ENCODE measurements at regions not wholly inside any gene's neighbourhood (a gene's known extent, or its start where the extent isn't known, plus 50 kb on each side); places are given as distances from the start of the nearest gene placed in this dataset.

- in situ Hi-C loops (cut with MboI), result no loop called here
These were observed 129.8 kb upstream of the SPACA1 start for GRCh38 chr6:87917886-87918285.

GRCh38 chr6:87916446-87916845 is 131.2 kb upstream of the SPACA1 start:
- no peak overlapping the region for H3K4me2 ChIP-seq (ENCODE audit: unreplicated experiment)
- H3K36me3 ChIP-seq (ENCODE audit: low read depth), result no peaks in the 10 kb centered on the region
- DNase-seq, result no peak
- H3K4me1 ChIP-seq (ENCODE audit: insufficient read depth), result no peaks in the 10 kb centered on the region
- 65 to 81% methylated on average over 1 of the region's 1 CpG for WGBS, 2 experiments (ENCODE audit: low coverage in 1 of 2, low lambda C conversion rate in 2 of 2, missing lambda C conversion rate in 2 of 2)
- H4K20me1 ChIP-seq (ENCODE audit: insufficient read depth), result no peaks in the 10 kb centered on the region
- no peak overlapping the region for H3K4me3 ChIP-seq
- H3K27ac ChIP-seq, result no peak overlapping the region
- H3K27me3 ChIP-seq (replicated peaks; ENCODE audit: insufficient read depth), result peaks cover 66% of the 10 kb centered on the region
- TF ChIP-seq EZH2phosphoT487 (IDR thresholded peaks at IDR 0.05; ENCODE audit: insufficient read depth, low read depth), result no peak
- in situ Hi-C loops (cut with MboI), result no loop called here
- H3K79me2 ChIP-seq (ENCODE audit: insufficient read depth), result no peaks in the 10 kb centered on the region
- H3F3A ChIP-seq (ENCODE audit: insufficient read depth), result no peaks in the 10 kb centered on the region
- H2AFZ ChIP-seq, result no peak overlapping the region
- no peaks in the 10 kb centered on the region for H3K9me3 ChIP-seq (ENCODE audit: low read depth)
- H3K9me2 ChIP-seq (ENCODE audit: insufficient read depth), result no peaks in the 10 kb centered on the region
- no peak overlapping the region for H3K9ac ChIP-seq

More at GRCh38 chr6:87917886-87918285, 129.8 kb upstream of the SPACA1 start:
- DNase-seq, result no peak
- no peaks in the 10 kb centered on the region for H4K20me1 ChIP-seq (ENCODE audit: insufficient read depth)
- no peak overlapping the region for H3K4me3 ChIP-seq
- H3K4me2 ChIP-seq (ENCODE audit: unreplicated experiment), result no peak overlapping the region
- H3K9me2 ChIP-seq (ENCODE audit: insufficient read depth), result no peaks in the 10 kb centered on the region
- no peaks in the 10 kb centered on the region for H3F3A ChIP-seq (ENCODE audit: insufficient read depth)
- H2AFZ ChIP-seq, result no peak overlapping the region
- WGBS, 2 experiments (ENCODE audit: low coverage in 1 of 2, low lambda C conversion rate in 2 of 2, missing lambda C conversion rate in 2 of 2), result 50 to 55% methylated on average over 1 of the region's 1 CpG
- H3K9me3 ChIP-seq (ENCODE audit: low read depth), result no peaks in the 10 kb centered on the region
- no peaks in the 10 kb centered on the region for H3K79me2 ChIP-seq (ENCODE audit: insufficient read depth)
- H3K9ac ChIP-seq, result no peak overlapping the region
- H3K27me3 ChIP-seq (replicated peaks; ENCODE audit: insufficient read depth), result peaks cover 65% of the 10 kb centered on the region
- no peaks in the 10 kb centered on the region for H3K36me3 ChIP-seq (ENCODE audit: low read depth)
- no peak overlapping the region for H3K27ac ChIP-seq
- TF ChIP-seq EZH2 (IDR thresholded peaks at IDR 0.05; ENCODE audit: insufficient read depth, poor library complexity, severe bottlenecking), result no peak
- no peak for TF ChIP-seq EZH2phosphoT487 (IDR thresholded peaks at IDR 0.05; ENCODE audit: insufficient read depth, low read depth)
- no peaks in the 10 kb centered on the region for H3K4me1 ChIP-seq (ENCODE audit: insufficient read depth)

GRCh38 chr6:87914637-87915395 is 132.8 kb upstream of the SPACA1 start:
- no peak overlapping the region for H3K4me2 ChIP-seq (ENCODE audit: unreplicated experiment)
- H3K9me3 ChIP-seq (ENCODE audit: low read depth), result no peaks in the 10 kb centered on the region
- in situ Hi-C loops (cut with MboI), result no loop called here
- no peaks in the 10 kb centered on the region for H4K20me1 ChIP-seq (ENCODE audit: insufficient read depth)
- no peaks in the 10 kb centered on the region for H3K79me2 ChIP-seq (ENCODE audit: insufficient read depth)
- no peak overlapping the region for H3K4me3 ChIP-seq
- TF ChIP-seq EZH2 (IDR thresholded peaks at IDR 0.05; ENCODE audit: insufficient read depth, poor library complexity, severe bottlenecking), result no peak
- no peak for TF ChIP-seq EZH2phosphoT487 (IDR thresholded peaks at IDR 0.05; ENCODE audit: insufficient read depth, low read depth)
- peak; percentile 32 for DNase-seq
- no peak overlapping the region for H2AFZ ChIP-seq
- WGBS, 2 experiments (ENCODE audit: low coverage in 1 of 2, low lambda C conversion rate in 2 of 2, missing lambda C conversion rate in 2 of 2), result 73 to 78% methylated on average over 4 of the region's 4 CpGs
- H3K9ac ChIP-seq, result no peak overlapping the region
- H3K27me3 ChIP-seq (replicated peaks; ENCODE audit: insufficient read depth), result peaks cover 65% of the 10 kb centered on the region
- H3K36me3 ChIP-seq (ENCODE audit: low read depth), result no peaks in the 10 kb centered on the region
- 0 out of 2 replicates have a peak, but pooled peaks cover under 1% of the 10 kb centered on the region for H3K4me1 ChIP-seq (ENCODE audit: insufficient read depth)
- H3K9me2 ChIP-seq (ENCODE audit: insufficient read depth), result no peaks in the 10 kb centered on the region
- no peak overlapping the region for H3K27ac ChIP-seq
- H3F3A ChIP-seq (ENCODE audit: insufficient read depth), result 0 out of 2 replicates have a peak, but pooled peaks cover under 1% of the 10 kb centered on the region

GRCh38 chr6:87913974-87914373 is 133.7 kb upstream of the SPACA1 start:
- Histone ChIP-seq H3K9ac (no peak overlapping the region), H3K27me3 (replicated peaks; ENCODE audit: insufficient read depth) (peaks cover 59% of the 10 kb centered on the region), H2AFZ (no peak overlapping the region), H4K20me1 (ENCODE audit: insufficient read depth) (no peaks in the 10 kb centered on the region), H3K4me3 (no peak overlapping the region), H3K36me3 (ENCODE audit: low read depth) (no peaks in the 10 kb centered on the region), H3K4me2 (ENCODE audit: unreplicated experiment) (no peak overlapping the region), H3F3A (ENCODE audit: insufficient read depth) (0 out of 2 replicates have a peak, but pooled peaks cover 6% of the 10 kb centered on the region), H3K27ac (no peak overlapping the region), H3K4me1 (ENCODE audit: insufficient read depth) (peaks cover 9% of the 10 kb centered on the region; the same call in 1 of the 2 replicates), H3K79me2 (ENCODE audit: insufficient read depth) (no peaks in the 10 kb centered on the region), H3K9me2 (ENCODE audit: insufficient read depth) (no peaks in the 10 kb centered on the region), H3K9me3 (ENCODE audit: low read depth) (no peaks in the 10 kb centered on the region)
- in situ Hi-C loops (cut with MboI), result no loop called here
- no peak for DNase-seq
- WGBS, 2 experiments (ENCODE audit: low coverage in 1 of 2, low lambda C conversion rate in 2 of 2, missing lambda C conversion rate in 2 of 2), result 59 to 62% methylated on average over 6 of the region's 6 CpGs
- TF ChIP-seq EZH2phosphoT487 (IDR thresholded peaks at IDR 0.05; ENCODE audit: insufficient read depth, low read depth), result no peak
- TF ChIP-seq EZH2 (IDR thresholded peaks at IDR 0.05; ENCODE audit: insufficient read depth, poor library complexity, severe bottlenecking), result no peak

Data from GM23248 (cell line).